ENCODE measurements at regions not wholly inside any gene's neighbourhood (a gene's known extent, or its start where the extent isn't known, plus 50 kb on each side); places are given as distances from the start of the nearest gene placed in this dataset.

- H3K4me3 Mint-ChIP-seq = no peak overlapping the region
- DNase-seq (ENCODE audit: low spot score) = no peak
- H3K4me2 ChIP-seq = no peak overlapping the region
- peaks cover 15% of the 10 kb centered on the region for H3K27me3 ChIP-seq
- H3K27ac Mint-ChIP-seq = no peak overlapping the region
- H2AFZ ChIP-seq (replicated peaks) = no peak overlapping the region
- no peaks in the 10 kb centered on the region for H3K9me3 ChIP-seq (ENCODE audit: low read depth)
- H3K36me3 ChIP-seq = no peaks in the 10 kb centered on the region
- peaks cover 18% of the 10 kb centered on the region for H3K4me1 ChIP-seq
- H4K20me1 ChIP-seq (ENCODE audit: low read depth) = no peaks in the 10 kb centered on the region
- no peak overlapping the region for H3K9ac ChIP-seq
- H3F3A ChIP-seq (ENCODE audit: low read depth) = no peaks in the 10 kb centered on the region
- no peak for TF ChIP-seq EZH2 (IDR thresholded peaks at IDR 0.05)
- no peak for TF ChIP-seq EZH2phosphoT487 (IDR thresholded peaks at IDR 0.05)
- no peak for TF ChIP-seq CTCF (IDR thresholded peaks at IDR 0.05)
- H3K79me2 ChIP-seq (ENCODE audit: low read depth) = no peaks in the 10 kb centered on the region
- peaks cover 7% of the 10 kb centered on the region for H3K4me1 Mint-ChIP-seq
- no peaks in the 10 kb centered on the region for H3K36me3 Mint-ChIP-seq
- H3K27ac ChIP-seq = no peak overlapping the region
- H3K9me3 Mint-ChIP-seq = no peaks in the 10 kb centered on the region
- H3K4me3 ChIP-seq = no peak overlapping the region
- H3K27me3 Mint-ChIP-seq (ENCODE audit: insufficient read depth, low read depth) = peaks cover 2% of the 10 kb centered on the region
These were observed 175.5 kb upstream of the CELF4 start for GRCh38 chr18:37741032-37741623.

- Histone ChIP-seq H3K9ac (no peak overlapping the region), H3K27me3 (no peaks in the 10 kb centered on the region), H2AFZ (replicated peaks) (no peak overlapping the region), H3K4me2 (no peak overlapping the region), H3K27ac (no peak overlapping the region), H3K4me3 (no peak overlapping the region), H3K36me3 (no peaks in the 10 kb centered on the region), H3F3A (ENCODE audit: low read depth) (no peaks in the 10 kb centered on the region), H3K9me3 (ENCODE audit: low read depth) (no peaks in the 10 kb centered on the region), H3K79me2 (ENCODE audit: low read depth) (no peaks in the 10 kb centered on the region), H3K4me1 (no peaks in the 10 kb centered on the region), H4K20me1 (ENCODE audit: low read depth) (no peaks in the 10 kb centered on the region)
- no peak for DNase-seq (ENCODE audit: low spot score)
- Mint-ChIP-seq H3K9me3 (no peaks in the 10 kb centered on the region), H3K36me3 (no peaks in the 10 kb centered on the region), H3K4me3 (no peak overlapping the region), H3K27me3 (ENCODE audit: insufficient read depth, low read depth) (peaks cover 6% of the 10 kb centered on the region), H3K4me1 (no peaks in the 10 kb centered on the region), H3K27ac (no peak overlapping the region)
- no peak for TF ChIP-seq CTCF (IDR thresholded peaks at IDR 0.05)
- no peak for TF ChIP-seq EZH2phosphoT487 (IDR thresholded peaks at IDR 0.05)
- TF ChIP-seq EZH2 (IDR thresholded peaks at IDR 0.05) = no peak
These were observed 168.8 kb upstream of the CELF4 start for GRCh38 chr18:37734406-37734805.

DNA sequence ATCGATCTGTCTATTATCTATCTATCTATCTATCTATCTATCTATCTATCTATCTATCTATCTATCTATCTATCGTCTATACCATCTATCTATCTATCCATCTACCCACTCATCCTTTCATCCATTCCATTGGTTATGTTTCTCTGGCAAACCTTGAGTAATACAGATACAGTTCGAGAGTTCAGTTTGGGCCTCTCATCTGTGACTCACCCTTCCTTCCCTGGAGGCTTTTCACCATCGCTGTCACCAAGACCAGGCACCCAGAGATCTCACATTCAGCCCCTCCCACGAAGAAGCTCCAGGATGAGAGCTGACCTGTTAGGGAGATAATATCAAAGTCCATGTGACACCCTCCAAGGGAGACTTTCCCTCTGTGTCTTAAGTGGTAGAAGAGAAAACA is 164.1 kb upstream of the CELF4 start:
- Mint-ChIP-seq H3K27ac (no peak overlapping the region), H3K4me1 (no peaks in the 10 kb centered on the region), H3K27me3 (ENCODE audit: insufficient read depth, low read depth) (peaks cover 7% of the 10 kb centered on the region), H3K4me3 (no peak overlapping the region), H3K36me3 (no peaks in the 10 kb centered on the region), H3K9me3 (no peaks in the 10 kb centered on the region)
- H3K36me3 ChIP-seq = no peaks in the 10 kb centered on the region
- H3K79me2 ChIP-seq (ENCODE audit: low read depth) = no peaks in the 10 kb centered on the region
- H3K9me3 ChIP-seq (ENCODE audit: low read depth) = no peaks in the 10 kb centered on the region
- no peaks in the 10 kb centered on the region for H3F3A ChIP-seq (ENCODE audit: low read depth)
- H3K9ac ChIP-seq = no peak overlapping the region
- H3K4me1 ChIP-seq = no peaks in the 10 kb centered on the region
- H3K4me2 ChIP-seq = no peak overlapping the region
- no peaks in the 10 kb centered on the region for H3K27me3 ChIP-seq
- H2AFZ ChIP-seq (replicated peaks) = no peak overlapping the region
- no peak for TF ChIP-seq EZH2phosphoT487 (IDR thresholded peaks at IDR 0.05)
- no peak for TF ChIP-seq CTCF (IDR thresholded peaks at IDR 0.05)
- TF ChIP-seq EZH2 (IDR thresholded peaks at IDR 0.05) = no peak
- DNase-seq (ENCODE audit: low spot score) = no peak
- no peak overlapping the region for H3K4me3 ChIP-seq
- no peak overlapping the region for H3K27ac ChIP-seq
- H4K20me1 ChIP-seq (ENCODE audit: low read depth) = no peaks in the 10 kb centered on the region
